Mucosa of rectum (tissue), 2 donors: ENCODE measurements at regions not wholly inside any gene's neighbourhood (a gene's known extent, or its start where the extent isn't known, plus 50 kb on each side); places are given as distances from the start of the nearest gene placed in this dataset.

ENCODE experiments used
- H3K27ac ChIP-seq, 2 donors: one replicate each; pipeline ENCODE4 v1.7.0; 2013; ENCODE audit warnings: inconsistent platforms in 2 of 2, low read depth in 2 of 2, low read length in 2 of 2
- H3K27me3 ChIP-seq, 2 donors: one replicate each; pipeline ENCODE4 v1.7.0; 2013; ENCODE audit warnings: low read length in 2 of 2; ENCODE audit not compliant: control insufficient read depth in 2 of 2, insufficient read depth in 2 of 2
- H3K36me3 ChIP-seq, 2 donors: one replicate each; pipeline ENCODE4 v1.7.0; 2013; ENCODE audit warnings: low read length in 2 of 2; ENCODE audit not compliant: control insufficient read depth in 2 of 2, insufficient read depth in 2 of 2
- H3K4me1 ChIP-seq, 2 donors: one replicate each; pipeline ENCODE4 v1.7.0; 2013; ENCODE audit warnings: low read length in 2 of 2, mild to moderate bottlenecking in 1 of 2; ENCODE audit not compliant: control insufficient read depth in 2 of 2, insufficient read depth in 2 of 2
- H3K4me3 ChIP-seq, 2 donors: one replicate each; pipeline ENCODE4 v1.7.0; 2013; ENCODE audit warnings: low read length in 2 of 2
- H3K9ac ChIP-seq, 2 donors: one replicate each; pipeline ENCODE4 v1.7.0; 2013; ENCODE audit warnings: low read length in 2 of 2, low read depth in 1 of 2, mild to moderate bottlenecking in 1 of 2
- H3K9me3 ChIP-seq, 2 donors: one replicate each; pipeline ENCODE4 v1.7.0; 2013; ENCODE audit warnings: low read length in 2 of 2; ENCODE audit not compliant: control insufficient read depth in 2 of 2
- donor health status: healthy.
- donor health status: Normal muscosa, but diverticular disease.

- peaks cover 0 to 3% of the 10 kb centered on the region in 2 donors for H3K27me3 ChIP-seq
- no peaks in the 10 kb centered on the region for H3K9me3 ChIP-seq
- H3K9ac ChIP-seq, result no peak overlapping the region
- H3K27ac ChIP-seq, result no peak overlapping the region
- no peaks in the 10 kb centered on the region for H3K36me3 ChIP-seq
- no peak overlapping the region for H3K4me3 ChIP-seq
- no peaks in the 10 kb centered on the region for H3K4me1 ChIP-seq
Measured at GRCh38 chr7:54701982-54702381, 57.0 kb downstream of the SEC61G start.

- Histone ChIP-seq H3K27me3 (peaks cover 0 to 3% of the 10 kb centered on the region in 2 donors), H3K9me3 (no peaks in the 10 kb centered on the region), H3K36me3 (no peaks in the 10 kb centered on the region), H3K27ac (no peak overlapping the region), H3K4me3 (no peak overlapping the region), H3K9ac (no peak overlapping the region), H3K4me1 (no peaks in the 10 kb centered on the region)
Measured at GRCh38 chr7:54699715-54700114, 59.3 kb downstream of the SEC61G start.

GRCh38 chr7:54697659-54698186 lies 61.3 kb downstream of the SEC61G start:
- Histone ChIP-seq H3K9ac (no peak overlapping the region), H3K36me3 (no peaks in the 10 kb centered on the region)

GRCh38 chr7:54690892-54691291 lies 68.1 kb downstream of the SEC61G start:
- H3K27ac ChIP-seq, result no peak overlapping the region
- H3K4me1 ChIP-seq, result peaks cover 5 to 8% of the 10 kb centered on the region in 2 donors
- H3K9ac ChIP-seq, result no peak overlapping the region
- no peaks in the 10 kb centered on the region for H3K27me3 ChIP-seq
- no peak overlapping the region for H3K4me3 ChIP-seq
- H3K36me3 ChIP-seq, result no peaks in the 10 kb centered on the region
- H3K9me3 ChIP-seq, result no peaks in the 10 kb centered on the region

More at GRCh38 chr7:54697659-54698186, 61.3 kb downstream of the SEC61G start:
- Histone ChIP-seq H3K27me3 (no peaks in the 10 kb centered on the region), H3K27ac (no peak overlapping the region), H3K4me1 (no peaks in the 10 kb centered on the region), H3K9me3 (no peaks in the 10 kb centered on the region), H3K4me3 (no peak overlapping the region)

- Histone ChIP-seq H3K4me3 (no peak overlapping the region), H3K4me1 (peaks cover 5 to 8% of the 10 kb centered on the region in 2 donors), H3K36me3 (no peaks in the 10 kb centered on the region), H3K27ac (no peak overlapping the region), H3K27me3 (no peaks in the 10 kb centered on the region), H3K9ac (no peak overlapping the region), H3K9me3 (no peaks in the 10 kb centered on the region)
Measured at GRCh38 chr7:54690050-54690443, 69.0 kb downstream of the SEC61G start.

GRCh38 chr7:54689394-54690049 lies 69.5 kb downstream of the SEC61G start:
- Histone ChIP-seq H3K27ac (no peak overlapping the region), H3K4me1 (peaks cover 5 to 8% of the 10 kb centered on the region in 2 donors), H3K4me3 (no peak overlapping the region), H3K9me3 (no peaks in the 10 kb centered on the region), H3K9ac (no peak overlapping the region), H3K27me3 (no peaks in the 10 kb centered on the region), H3K36me3 (no peaks in the 10 kb centered on the region)

- Histone ChIP-seq H3K27ac (peak overlapping the region; percentile 16 to 18), H3K27me3 (no peaks in the 10 kb centered on the region), H3K9me3 (no peaks in the 10 kb centered on the region), H3K36me3 (no peaks in the 10 kb centered on the region), H3K9ac (no peak overlapping the region), H3K4me3 (no peak overlapping the region), H3K4me1 (peaks cover 5 to 8% of the 10 kb centered on the region in 2 donors)
Measured at GRCh38 chr7:54687462-54688212, 71.4 kb downstream of the SEC61G start.

GRCh38 chr7:54680377-54681005 lies 78.5 kb downstream of the SEC61G start:
- no peak overlapping the region for H3K4me3 ChIP-seq
- H3K27ac ChIP-seq, result no peak overlapping the region
- H3K36me3 ChIP-seq, result no peaks in the 10 kb centered on the region
- H3K4me1 ChIP-seq, result no peaks in the 10 kb centered on the region
- H3K9ac ChIP-seq, result no peak overlapping the region
- no peaks in the 10 kb centered on the region for H3K27me3 ChIP-seq
- H3K9me3 ChIP-seq, result no peaks in the 10 kb centered on the region

GRCh38 chr7:54679490-54679817 lies 79.6 kb downstream of the SEC61G start:
- H3K4me3 ChIP-seq, result no peak overlapping the region
- H3K4me1 ChIP-seq, result no peaks in the 10 kb centered on the region

More at GRCh38 chr7:54679490-54679817, 79.6 kb downstream of the SEC61G start:
- no peaks in the 10 kb centered on the region for H3K9me3 ChIP-seq
- H3K36me3 ChIP-seq, result no peaks in the 10 kb centered on the region
- no peak overlapping the region for H3K9ac ChIP-seq
- no peaks in the 10 kb centered on the region for H3K27me3 ChIP-seq
- H3K27ac ChIP-seq, result no peak overlapping the region
